BJ (cell line): ENCODE measurements at regions not wholly inside any gene's neighbourhood (a gene's known extent, or its start where the extent isn't known, plus 50 kb on each side); places are given as distances from the start of the nearest gene placed in this dataset.
"Not testable (repeated sequence)": the region's sequence is repeated elsewhere in the genome, so short reads cannot be mapped to it uniquely, and the experiment has no call there.

Experiments
- CTCF ChIA-PET: fragments of 350-600 bp; formaldehyde crosslinking; extraction: SDS; loops from one replicate; lab custom pipeline; 2021; ENCODE audit warnings: antibody characterized with exemption, inconsistent platforms; lab: Yijun Ruan, JAX
- POLR2A ChIA-PET: fragments of 300-600 bp; sonication (Branson Sonifier 250); formaldehyde crosslinking; extraction: SDS; loops from one replicate; lab custom pipeline; 2021; ENCODE audit warnings: antibody characterized with exemption; lab: Charles Lee
- DNase-seq: peaks from one replicate; pipeline ENCODE4 v3.0.0-alpha.2; 2011; ENCODE audit warnings: low read depth
- H3K27me3 ChIP-seq: 2 replicates; pipeline ENCODE4 v1.6.0; 2011; ENCODE audit warnings: low read length; ENCODE audit not compliant: control insufficient read depth, insufficient read depth
- H3K36me3 ChIP-seq: 2 replicates; pipeline ENCODE4 v1.5.1; 2011; ENCODE audit warnings: low read length; ENCODE audit not compliant: control insufficient read depth, insufficient read depth
- H3K4me3 ChIP-seq: 2 replicates; pipeline ENCODE4 v1.5.1; 2011; ENCODE audit warnings: low read depth, mild to moderate bottlenecking, control low read depth, low read length
- TF ChIP-seq, protein P1 (sequence below): IDR thresholded peaks from 2 replicates; pipeline ENCODE4 v1.5.1; 2011; ENCODE audit warnings: low read depth, mild to moderate bottlenecking, control low read depth, inconsistent platforms, low read length, moderate library complexity; ENCODE audit not compliant: insufficient read depth

GRCh38 chr12:123054371-123054770, 73.9 kb downstream of the ARL6IP4 start:
- Histone ChIP-seq H3K27me3 (no peaks in the 10 kb centered on the region; the same call in 1 of the 2 replicates), H3K36me3 (no peaks in the 10 kb centered on the region), H3K4me3 (no peak overlapping the region)
- no peak for DNase-seq
- ChIA-PET CTCF (no interaction called here), POLR2A (no interaction called here)
- TF ChIP-seq, protein P1, sequence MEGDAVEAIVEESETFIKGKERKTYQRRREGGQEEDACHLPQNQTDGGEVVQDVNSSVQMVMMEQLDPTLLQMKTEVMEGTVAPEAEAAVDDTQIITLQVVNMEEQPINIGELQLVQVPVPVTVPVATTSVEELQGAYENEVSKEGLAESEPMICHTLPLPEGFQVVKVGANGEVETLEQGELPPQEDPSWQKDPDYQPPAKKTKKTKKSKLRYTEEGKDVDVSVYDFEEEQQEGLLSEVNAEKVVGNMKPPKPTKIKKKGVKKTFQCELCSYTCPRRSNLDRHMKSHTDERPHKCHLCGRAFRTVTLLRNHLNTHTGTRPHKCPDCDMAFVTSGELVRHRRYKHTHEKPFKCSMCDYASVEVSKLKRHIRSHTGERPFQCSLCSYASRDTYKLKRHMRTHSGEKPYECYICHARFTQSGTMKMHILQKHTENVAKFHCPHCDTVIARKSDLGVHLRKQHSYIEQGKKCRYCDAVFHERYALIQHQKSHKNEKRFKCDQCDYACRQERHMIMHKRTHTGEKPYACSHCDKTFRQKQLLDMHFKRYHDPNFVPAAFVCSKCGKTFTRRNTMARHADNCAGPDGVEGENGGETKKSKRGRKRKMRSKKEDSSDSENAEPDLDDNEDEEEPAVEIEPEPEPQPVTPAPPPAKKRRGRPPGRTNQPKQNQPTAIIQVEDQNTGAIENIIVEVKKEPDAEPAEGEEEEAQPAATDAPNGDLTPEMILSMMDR = no peak

GRCh38 chr12:123051556-123051955, 71.1 kb downstream of the ARL6IP4 start:
- Histone ChIP-seq H3K36me3 (no peaks in the 10 kb centered on the region), H3K27me3 (no peaks in the 10 kb centered on the region; the same call in 1 of the 2 replicates), H3K4me3 (no peak overlapping the region)
- CTCF ChIA-PET = no interaction called here
- POLR2A ChIA-PET = no interaction called here
- no peak for DNase-seq
- TF ChIP-seq, protein P1 = no peak

DNA sequence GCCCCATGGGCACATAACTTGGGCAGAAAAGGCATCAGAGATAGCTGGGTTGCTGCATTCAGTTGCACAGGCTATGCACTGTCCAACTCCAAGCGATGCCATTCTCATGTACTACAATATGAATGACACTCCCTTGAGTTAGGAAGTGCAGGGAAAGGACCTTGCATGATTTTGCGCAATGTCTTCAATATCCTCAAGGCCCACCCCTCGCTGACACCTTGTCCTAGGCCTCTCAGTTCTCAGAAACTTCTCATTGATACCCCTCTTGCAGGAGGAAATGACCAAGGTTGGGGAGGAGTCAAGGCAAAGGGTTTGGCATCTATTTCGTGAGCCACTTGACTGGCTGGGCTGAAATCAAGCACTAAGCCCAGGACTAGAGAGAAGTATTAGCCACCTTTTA, 70.4 kb downstream of the ARL6IP4 start:
- H3K36me3 ChIP-seq = no peaks in the 10 kb centered on the region
- CTCF ChIA-PET = no interaction called here
- H3K4me3 ChIP-seq = no peak overlapping the region
- no peak for DNase-seq
- TF ChIP-seq, protein P1 = no peak
- H3K27me3 ChIP-seq = no peaks in the 10 kb centered on the region; the same call in 1 of the 2 replicates
- POLR2A ChIA-PET = no interaction called here

- TF ChIP-seq, protein P1 = no peak
- H3K27me3 ChIP-seq = no peaks in the 10 kb centered on the region; the same call in 1 of the 2 replicates
- H3K4me3 ChIP-seq = no peak overlapping the region
- no peaks in the 10 kb centered on the region for H3K36me3 ChIP-seq
- POLR2A ChIA-PET = no interaction called here
- DNase-seq = no peak
- CTCF ChIA-PET = interaction anchor here (1.4 kb wide), 1 partner anchor 188 kb away, joined by 3 read pairs; no protein-coding TSS in a partner anchor
These were observed 69.9 kb downstream of the ARL6IP4 start for GRCh38 chr12:123050331-123050831.

GRCh38 chr12:123049398-123050240, 69.1 kb downstream of the ARL6IP4 start:
- ChIA-PET POLR2A (no interaction called here), CTCF (interaction anchor here (0.9 to 1.4 kb wide), 2 partner anchors 11 to 189 kb away, joined by 3 to 7 read pairs; no protein-coding TSS in a partner anchor)
- Histone ChIP-seq H3K36me3 (no peaks in the 10 kb centered on the region), H3K4me3 (no peak overlapping the region), H3K27me3 (no peaks in the 10 kb centered on the region; the same call in 1 of the 2 replicates)
- TF ChIP-seq, protein P1 = no peak
- DNase-seq = no peak

DNA sequence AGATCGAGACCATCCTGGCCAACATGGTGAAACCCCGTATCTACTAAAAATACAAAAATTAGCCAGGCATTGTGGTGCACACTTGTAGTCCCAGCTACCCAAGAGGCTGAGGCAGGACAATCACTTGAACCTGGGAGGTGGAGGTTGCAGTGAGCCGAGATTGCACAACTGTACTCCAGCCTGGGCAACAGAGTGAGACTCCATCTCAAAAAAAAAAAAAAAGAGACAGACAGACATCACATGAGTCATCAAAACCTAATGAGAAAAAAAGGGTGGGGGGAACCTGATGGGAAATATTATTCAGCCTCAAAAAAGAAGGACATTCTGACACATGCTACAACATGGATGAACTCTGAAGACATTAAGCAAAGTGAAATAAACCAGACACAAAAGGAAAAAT, 67.4 kb downstream of the ARL6IP4 start:
- H3K27me3 ChIP-seq, DNase-seq, H3K4me3 ChIP-seq, POLR2A ChIA-PET, H3K36me3 ChIP-seq: not testable (repeated sequence)
- CTCF ChIA-PET = interaction anchor here (1.6 kb wide), 1 partner anchor 190 kb away, joined by 8 read pairs; no protein-coding TSS in a partner anchor
